Type B pancreatic cell (in vitro differentiated cells): ENCODE measurements at regions not wholly inside any gene's neighbourhood (a gene's known extent, or its start where the extent isn't known, plus 50 kb on each side); places are given as distances from the start of the nearest gene placed in this dataset.

Experiments
- DNase-seq: peaks from one replicate; pipeline ENCODE4 v3.0.0; 2021; ENCODE audit warnings: mixed read lengths; ENCODE audit not compliant: unreplicated experiment; ENCODE audit errors: extremely low spot score
- H3K27ac Mint-ChIP-seq: 2 replicates; pipeline ENCODE4 v1.8.0; 2021; ENCODE audit warnings: mild to moderate bottlenecking, mixed read lengths
- H3K27me3 Mint-ChIP-seq: 2 replicates; pipeline ENCODE4 v1.8.0; 2021; ENCODE audit warnings: mixed read lengths
- H3K36me3 Mint-ChIP-seq: 2 replicates; pipeline ENCODE4 v1.8.0; 2021; ENCODE audit warnings: mixed read lengths
- H3K4me1 Mint-ChIP-seq: one replicate; pipeline ENCODE4 v1.8.0; 2021; ENCODE audit warnings: mixed read lengths; ENCODE audit not compliant: unreplicated experiment
- H3K4me3 Mint-ChIP-seq: 2 replicates; pipeline ENCODE4 v1.8.0; 2021; ENCODE audit warnings: mild to moderate bottlenecking, mixed read lengths
- H3K9me3 Mint-ChIP-seq: 2 replicates; pipeline ENCODE4 v1.8.0; 2021; ENCODE audit warnings: mixed read lengths
- CTCF ChIP-seq: fragments of 200-600 bp; sonication (generic); conservative IDR thresholded peaks from 2 replicates; pipeline ENCODE4 v1.5.0; 2021; ENCODE audit warnings: antibody characterized with exemption, mild to moderate bottlenecking

- Mint-ChIP-seq H3K27me3 (peaks cover 44% of the 10 kb centered on the region), H3K27ac (peak overlapping the region; percentile 36), H3K4me1 (no peaks in the 10 kb centered on the region), H3K9me3 (peaks cover 4% of the 10 kb centered on the region), H3K4me3 (no peak overlapping the region), H3K36me3 (no peaks in the 10 kb centered on the region)
- TF ChIP-seq CTCF, result peak; percentile 71
- DNase-seq, result peak; percentile 32
These were observed 142.3 kb upstream of the FSTL4 start for GRCh38 chr5:133754575-133755169.

- peaks cover 4% of the 10 kb centered on the region for H3K9me3 Mint-ChIP-seq
- no peaks in the 10 kb centered on the region for H3K4me1 Mint-ChIP-seq
- no peak overlapping the region for H3K27ac Mint-ChIP-seq
- peak; percentile 11 for DNase-seq
- H3K4me3 Mint-ChIP-seq, result no peak overlapping the region
- no peaks in the 10 kb centered on the region for H3K36me3 Mint-ChIP-seq
- peaks cover 47% of the 10 kb centered on the region for H3K27me3 Mint-ChIP-seq
- TF ChIP-seq CTCF, result no peak
These were observed 141.5 kb upstream of the FSTL4 start for GRCh38 chr5:133753856-133754255.

GRCh38 chr5:133751846-133752245 is 139.5 kb upstream of the FSTL4 start:
- no peak overlapping the region for H3K4me3 Mint-ChIP-seq
- no peaks in the 10 kb centered on the region for H3K4me1 Mint-ChIP-seq
- H3K9me3 Mint-ChIP-seq, result peaks cover 4% of the 10 kb centered on the region
- H3K27me3 Mint-ChIP-seq, result peaks cover 40% of the 10 kb centered on the region
- DNase-seq, result peak; percentile 59
- no peak overlapping the region for H3K27ac Mint-ChIP-seq
- no peak for TF ChIP-seq CTCF
- no peaks in the 10 kb centered on the region for H3K36me3 Mint-ChIP-seq

GRCh38 chr5:133751421-133751820 is 139.1 kb upstream of the FSTL4 start:
- Mint-ChIP-seq H3K4me3 (no peak overlapping the region), H3K9me3 (peaks cover 4% of the 10 kb centered on the region), H3K27ac (no peak overlapping the region), H3K4me1 (no peaks in the 10 kb centered on the region), H3K36me3 (no peaks in the 10 kb centered on the region), H3K27me3 (peaks cover 40% of the 10 kb centered on the region)
- no peak for DNase-seq
- no peak for TF ChIP-seq CTCF

GRCh38 chr5:133750856-133751255 is 138.5 kb upstream of the FSTL4 start:
- TF ChIP-seq CTCF, result no peak
- Mint-ChIP-seq H3K27ac (no peak overlapping the region), H3K4me3 (no peak overlapping the region), H3K9me3 (peaks cover 4% of the 10 kb centered on the region), H3K36me3 (no peaks in the 10 kb centered on the region), H3K4me1 (no peaks in the 10 kb centered on the region), H3K27me3 (peaks cover 37% of the 10 kb centered on the region)
- no peak for DNase-seq

- no peak overlapping the region for H3K27ac Mint-ChIP-seq
- H3K9me3 Mint-ChIP-seq, result peaks cover 4% of the 10 kb centered on the region
- H3K4me3 Mint-ChIP-seq, result no peak overlapping the region
- H3K4me1 Mint-ChIP-seq, result peaks cover 4% of the 10 kb centered on the region
- peaks cover 32% of the 10 kb centered on the region for H3K27me3 Mint-ChIP-seq
- no peaks in the 10 kb centered on the region for H3K36me3 Mint-ChIP-seq
- TF ChIP-seq CTCF, result no peak
- peak; percentile 48 for DNase-seq
These were observed 138.0 kb upstream of the FSTL4 start for GRCh38 chr5:133750356-133750755.
